BLaER1 (cell line): ENCODE measurements at regions not wholly inside any gene's neighbourhood (a gene's known extent, or its start where the extent isn't known, plus 50 kb on each side); places are given as distances from the start of the nearest gene placed in this dataset.
A peak's percentile ranks its signal among the peaks of the same experiment; 100 is the strongest.
"Not testable (repeated sequence)": the region's sequence is repeated elsewhere in the genome, so short reads cannot be mapped to it uniquely, and the experiment has no call there.

ENCODE experiments used
- H3K27ac ChIP-seq: shearing (Covaris generic); formaldehyde crosslinking; 2 replicates; pipeline ENCODE4 v1.8.1; 2022
- H3K27me3 ChIP-seq: shearing (Covaris generic); formaldehyde crosslinking; 2 replicates; pipeline ENCODE4 v1.8.1; 2022
- H3K36me3 ChIP-seq: shearing (Covaris generic); formaldehyde crosslinking; 2 replicates; pipeline ENCODE4 v1.8.1; 2022
- H3K4me1 ChIP-seq: shearing (Covaris generic); formaldehyde crosslinking; 2 replicates; pipeline ENCODE4 v1.8.1; 2022
- H3K4me2 ChIP-seq: shearing (Covaris generic); formaldehyde crosslinking; 2 replicates; pipeline ENCODE4 v1.8.1; 2022
- H3K4me3 ChIP-seq: shearing (Covaris generic); formaldehyde crosslinking; 2 replicates; pipeline ENCODE4 v1.8.1; 2022
- H3K9ac ChIP-seq: shearing (Covaris generic); formaldehyde crosslinking; 2 replicates; pipeline ENCODE4 v1.8.1; 2022
- H3K9me3 ChIP-seq: shearing (Covaris generic); formaldehyde crosslinking; 2 replicates; pipeline ENCODE4 v1.8.1; 2022
- H4K20me1 ChIP-seq: shearing (Covaris generic); formaldehyde crosslinking; 2 replicates; pipeline ENCODE4 v1.8.1; 2022
- Cebpa-rat ChIP-seq: shearing (Covaris generic); IDR thresholded peaks from 2 replicates; pipeline ENCODE4 v1.8.1; 2022

- Histone ChIP-seq H3K4me1 (peaks cover 29% of the 10 kb centered on the region), H4K20me1 (no peaks in the 10 kb centered on the region), H3K36me3 (no peaks in the 10 kb centered on the region), H3K9ac (no peak overlapping the region), H3K9me3 (no peaks in the 10 kb centered on the region), H3K4me3 (no peak overlapping the region), H3K27me3 (no peaks in the 10 kb centered on the region), H3K4me2 (no peak overlapping the region), H3K27ac (no peak overlapping the region)
- TF ChIP-seq Cebpa-rat = no peak
These were observed 261.0 kb downstream of the SOX9 start for GRCh38 chr17:72381597-72382397.

GRCh38 chr17:72382971-72383722 lies 262.3 kb downstream of the SOX9 start:
- Histone ChIP-seq H4K20me1 (no peaks in the 10 kb centered on the region), H3K4me1 (peaks cover 40% of the 10 kb centered on the region), H3K9me3 (no peaks in the 10 kb centered on the region), H3K36me3 (no peaks in the 10 kb centered on the region), H3K4me2 (no peak overlapping the region), H3K27ac (no peak overlapping the region), H3K27me3 (no peaks in the 10 kb centered on the region), H3K4me3 (no peak overlapping the region), H3K9ac (no peak overlapping the region)
- TF ChIP-seq Cebpa-rat = no peak

GRCh38 chr17:72385475-72385874 lies 264.7 kb downstream of the SOX9 start:
- no peak for TF ChIP-seq Cebpa-rat
- H3K36me3 ChIP-seq = no peaks in the 10 kb centered on the region
- peaks cover 44% of the 10 kb centered on the region for H3K4me1 ChIP-seq
- H3K9me3 ChIP-seq = no peaks in the 10 kb centered on the region
- H3K4me3 ChIP-seq = no peak overlapping the region
- H3K27me3 ChIP-seq = no peaks in the 10 kb centered on the region
- no peak overlapping the region for H3K27ac ChIP-seq
- no peak overlapping the region for H3K9ac ChIP-seq
- H3K4me2 ChIP-seq = no peak overlapping the region
- H4K20me1 ChIP-seq = no peaks in the 10 kb centered on the region

DNA sequence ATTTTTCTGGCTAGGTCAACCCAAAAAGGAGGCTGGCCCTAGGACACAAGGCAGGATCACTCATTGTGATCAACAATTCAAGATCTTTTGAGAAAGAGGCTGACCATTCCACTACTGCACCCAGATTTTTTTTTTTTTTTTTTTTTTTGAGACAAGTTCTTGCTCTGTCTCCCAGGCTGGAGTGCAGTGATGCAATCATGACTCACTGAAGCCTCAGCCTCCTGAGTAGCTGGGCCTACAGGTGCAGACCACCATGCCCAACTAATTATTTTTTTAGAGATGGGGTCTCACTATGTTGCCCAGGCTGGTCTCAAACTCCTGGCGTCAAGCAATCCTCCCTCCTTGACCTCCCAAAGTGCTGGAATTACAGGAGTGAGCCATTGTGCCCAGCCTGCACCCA lies 265.4 kb downstream of the SOX9 start:
- H3K4me3 ChIP-seq, H3K27ac ChIP-seq, H3K9me3 ChIP-seq, H3K27me3 ChIP-seq, H4K20me1 ChIP-seq, H3K36me3 ChIP-seq, H3K4me2 ChIP-seq, H3K9ac ChIP-seq: not testable (repeated sequence)
- H3K4me1 ChIP-seq = peaks cover 51% of the 10 kb centered on the region

GRCh38 chr17:72386619-72387237 lies 265.9 kb downstream of the SOX9 start:
- Histone ChIP-seq H3K36me3 (no peaks in the 10 kb centered on the region), H3K4me3 (no peak overlapping the region), H3K4me2 (peak overlapping the region; percentile 97), H4K20me1 (0 out of 2 replicates have a peak, but pooled peaks cover 4% of the 10 kb centered on the region), H3K27me3 (no peaks in the 10 kb centered on the region), H3K27ac (no peak overlapping the region), H3K4me1 (peaks cover 56% of the 10 kb centered on the region), H3K9ac (no peak overlapping the region), H3K9me3 (no peaks in the 10 kb centered on the region)
- no peak for TF ChIP-seq Cebpa-rat

DNA sequence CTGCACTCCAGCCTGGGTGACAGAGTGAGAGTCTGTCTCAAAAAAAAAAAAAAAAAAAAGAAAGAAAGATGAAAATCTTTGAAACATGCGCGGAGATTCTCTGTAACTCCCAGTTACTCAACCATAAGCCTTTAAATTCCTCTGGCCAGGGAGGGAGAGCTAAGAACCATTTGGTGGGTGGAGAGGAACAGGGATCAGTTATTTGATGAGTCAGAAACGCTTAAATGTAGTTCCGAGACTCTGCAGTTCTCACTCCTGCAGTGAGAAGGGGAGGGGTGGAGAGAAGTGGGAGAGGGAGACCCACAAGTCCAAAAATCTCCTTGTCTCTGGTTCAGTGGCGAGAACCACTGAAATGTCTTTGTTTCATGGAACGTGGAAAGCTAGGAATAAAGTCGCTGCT lies 266.7 kb downstream of the SOX9 start:
- peak overlapping the region; percentile 97 for H3K4me2 ChIP-seq
- no peak overlapping the region for H3K9ac ChIP-seq
- H3K27me3 ChIP-seq = no peaks in the 10 kb centered on the region
- peaks cover 11% of the 10 kb centered on the region; the same call in 1 of the 2 replicates for H4K20me1 ChIP-seq
- no peak overlapping the region for H3K4me3 ChIP-seq
- H3K36me3 ChIP-seq = no peaks in the 10 kb centered on the region
- TF ChIP-seq Cebpa-rat = no peak
- peaks cover 64% of the 10 kb centered on the region for H3K4me1 ChIP-seq
- no peaks in the 10 kb centered on the region for H3K9me3 ChIP-seq
- H3K27ac ChIP-seq = no peak overlapping the region

DNA sequence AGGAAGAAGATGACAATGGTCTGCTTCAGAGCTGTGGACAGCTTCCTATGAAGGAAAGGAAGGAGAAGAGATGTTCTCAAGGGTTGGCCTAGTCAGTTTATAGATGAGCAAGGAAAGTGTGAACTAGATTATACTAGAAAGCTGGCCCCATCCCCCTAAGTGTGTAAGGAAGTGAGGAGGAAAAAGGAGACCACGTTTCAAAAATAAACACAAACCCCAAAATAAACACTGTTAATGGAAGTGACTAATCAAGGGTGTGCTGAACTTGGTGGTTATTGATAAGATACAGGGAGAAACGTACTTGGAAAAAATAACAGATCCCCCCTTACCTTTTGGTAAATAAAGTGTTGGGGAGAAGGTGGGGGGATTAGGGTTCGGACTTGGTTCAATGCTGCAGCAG lies 267.1 kb downstream of the SOX9 start:
- no peak overlapping the region for H3K27ac ChIP-seq
- no peak overlapping the region for H3K9ac ChIP-seq
- no peak overlapping the region for H3K4me3 ChIP-seq
- H3K4me2 ChIP-seq = peak overlapping the region; percentile 97
- H3K4me1 ChIP-seq = peaks cover 67% of the 10 kb centered on the region
- H4K20me1 ChIP-seq = peaks cover 11% of the 10 kb centered on the region; the same call in 1 of the 2 replicates
- no peaks in the 10 kb centered on the region for H3K36me3 ChIP-seq
- TF ChIP-seq Cebpa-rat = no peak
- H3K27me3 ChIP-seq = no peaks in the 10 kb centered on the region
- no peaks in the 10 kb centered on the region for H3K9me3 ChIP-seq

- Histone ChIP-seq H3K9me3 (no peaks in the 10 kb centered on the region), H3K9ac (no peak overlapping the region; the same call in 1 of the 2 replicates), H3K4me1 (peaks cover 77% of the 10 kb centered on the region), H3K27me3 (no peaks in the 10 kb centered on the region), H3K27ac (peak overlapping the region; percentile 65; the same call in 1 of the 2 replicates), H3K4me2 (peak overlapping the region; percentile 97), H3K4me3 (no peak overlapping the region), H3K36me3 (no peaks in the 10 kb centered on the region), H4K20me1 (peaks cover 11% of the 10 kb centered on the region; the same call in 1 of the 2 replicates)
- no peak for TF ChIP-seq Cebpa-rat
These were observed 268.1 kb downstream of the SOX9 start for GRCh38 chr17:72388765-72389473.

DNA sequence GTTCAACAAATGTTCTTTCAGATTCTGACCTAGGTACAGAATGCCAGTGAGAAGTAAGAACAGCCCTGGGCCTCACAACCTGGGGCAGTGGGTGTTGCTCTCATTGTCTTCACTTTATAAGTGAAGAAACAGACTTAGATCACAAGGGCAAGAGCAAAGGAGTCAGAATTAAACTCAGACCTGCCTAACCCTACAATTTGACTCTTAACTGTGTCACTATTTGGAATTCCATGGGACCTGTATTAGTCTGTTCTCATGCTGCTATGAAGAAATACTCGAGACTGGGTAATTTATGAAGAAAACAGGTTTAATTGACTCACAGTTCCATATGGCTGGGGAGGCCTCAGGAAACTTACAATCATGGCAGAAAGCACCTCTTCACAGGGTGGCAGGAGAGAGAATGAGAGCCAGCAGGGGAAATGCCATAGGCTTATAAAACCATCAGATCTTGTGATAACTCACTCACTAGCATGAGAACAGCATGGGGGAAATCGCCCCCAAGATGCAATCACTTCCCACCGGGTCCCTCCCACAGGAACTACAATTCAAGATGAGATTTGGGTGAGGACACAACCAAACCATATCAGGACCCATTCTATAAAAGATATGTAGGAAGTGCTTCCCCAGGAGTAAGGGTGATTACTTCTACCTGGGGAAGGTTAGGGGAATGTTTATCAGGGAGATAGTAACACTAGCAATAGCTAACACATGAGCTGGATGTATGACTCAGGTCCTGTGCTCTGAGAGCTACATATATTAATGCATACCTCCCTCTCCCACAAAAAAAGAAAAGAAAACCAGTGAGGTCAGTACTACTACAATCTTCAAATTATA lies 270.1 kb downstream of the SOX9 start:
- Histone ChIP-seq H3K9me3 (no peaks in the 10 kb centered on the region), H3K27me3 (no peaks in the 10 kb centered on the region), H3K4me2 (peak overlapping the region; percentile 97), H3K4me1 (peaks cover 91% of the 10 kb centered on the region), H3K36me3 (no peaks in the 10 kb centered on the region), H4K20me1 (peaks cover 11% of the 10 kb centered on the region; the same call in 1 of the 2 replicates), H3K4me3 (no peak overlapping the region), H3K27ac (no peak overlapping the region), H3K9ac (no peak overlapping the region)
- no peak for TF ChIP-seq Cebpa-rat
